BJ (cell line): ENCODE measurements at regions not wholly inside any gene's neighbourhood (a gene's known extent, or its start where the extent isn't known, plus 50 kb on each side); places are given as distances from the start of the nearest gene placed in this dataset.

Source experiments
- CTCF ChIA-PET: fragments of 350-600 bp; formaldehyde crosslinking; extraction: SDS; loops from one replicate; lab custom pipeline; 2021; ENCODE audit warnings: antibody characterized with exemption, inconsistent platforms; lab: Yijun Ruan, JAX
- POLR2A ChIA-PET: fragments of 300-600 bp; sonication (Branson Sonifier 250); formaldehyde crosslinking; extraction: SDS; loops from one replicate; lab custom pipeline; 2021; ENCODE audit warnings: antibody characterized with exemption; lab: Charles Lee
- DNase-seq: peaks from one replicate; pipeline ENCODE4 v3.0.0-alpha.2; 2011; ENCODE audit warnings: low read depth
- H3K27me3 ChIP-seq: 2 replicates; pipeline ENCODE4 v1.6.0; 2011; ENCODE audit warnings: low read length; ENCODE audit not compliant: control insufficient read depth, insufficient read depth
- H3K36me3 ChIP-seq: 2 replicates; pipeline ENCODE4 v1.5.1; 2011; ENCODE audit warnings: low read length; ENCODE audit not compliant: control insufficient read depth, insufficient read depth
- H3K4me3 ChIP-seq: 2 replicates; pipeline ENCODE4 v1.5.1; 2011; ENCODE audit warnings: low read depth, mild to moderate bottlenecking, control low read depth, low read length
- CTCF ChIP-seq: IDR thresholded peaks from 2 replicates; pipeline ENCODE4 v1.5.1; 2011; ENCODE audit warnings: low read depth, mild to moderate bottlenecking, control low read depth, inconsistent platforms, low read length, moderate library complexity; ENCODE audit not compliant: insufficient read depth

- no peaks in the 10 kb centered on the region for H3K27me3 ChIP-seq
- no peak for TF ChIP-seq CTCF
- ChIA-PET CTCF (no interaction called here), POLR2A (no interaction called here)
- H3K36me3 ChIP-seq: no peaks in the 10 kb centered on the region
- H3K4me3 ChIP-seq: no peak overlapping the region
- DNase-seq: no peak
Measured at GRCh38 chr5:20055301-20055700, 67.3 kb upstream of the CDH18 start.

GRCh38 chr5:20050262-20050661 is 62.3 kb upstream of the CDH18 start:
- H3K36me3 ChIP-seq: no peaks in the 10 kb centered on the region
- CTCF ChIA-PET: no interaction called here

GRCh38 chr5:20044460-20044859 is 56.5 kb upstream of the CDH18 start:
- CTCF ChIA-PET: no interaction called here
- Histone ChIP-seq H3K27me3 (no peaks in the 10 kb centered on the region), H3K4me3 (no peak overlapping the region), H3K36me3 (no peaks in the 10 kb centered on the region)
- POLR2A ChIA-PET: no interaction called here
- DNase-seq: no peak
- no peak for TF ChIP-seq CTCF

More at GRCh38 chr5:20050262-20050661, 62.3 kb upstream of the CDH18 start:
- TF ChIP-seq CTCF: no peak
- no peaks in the 10 kb centered on the region for H3K27me3 ChIP-seq
- POLR2A ChIA-PET: no interaction called here
- H3K4me3 ChIP-seq: no peak overlapping the region
- DNase-seq: no peak

GRCh38 chr5:20041326-20042274 is 53.6 kb upstream of the CDH18 start:
- POLR2A ChIA-PET: no interaction called here

More at GRCh38 chr5:20041326-20042274, 53.6 kb upstream of the CDH18 start:
- Histone ChIP-seq H3K4me3 (no peak overlapping the region), H3K36me3 (no peaks in the 10 kb centered on the region), H3K27me3 (no peaks in the 10 kb centered on the region)
- CTCF ChIA-PET: no interaction called here
- DNase-seq: no peak
- no peak for TF ChIP-seq CTCF
